HEK293T (cell line): ENCODE measurements at regions not wholly inside any gene's neighbourhood (a gene's known extent, or its start where the extent isn't known, plus 50 kb on each side); places are given as distances from the start of the nearest gene placed in this dataset.

ENCODE experiments used
- ARNT ChIP-seq: fragments of 450-650 bp; IDR thresholded peaks from 2 replicates; pipeline ENCODE4 v1.6.1; 2017; ENCODE audit warnings: mild to moderate bottlenecking
- BHLHE40 ChIP-seq: fragments of 450-650 bp; IDR thresholded peaks from 2 replicates; pipeline ENCODE4 v1.6.1; 2016; ENCODE audit warnings: mild to moderate bottlenecking, moderate library complexity, borderline replicate concordance
- CTBP1 ChIP-seq: fragments of 450-650 bp; IDR thresholded peaks from 2 replicates; pipeline ENCODE4 v1.6.1; 2016; ENCODE audit warnings: borderline replicate concordance
- ELF4 ChIP-seq: fragments of 450-650 bp; IDR thresholded peaks from 2 replicates; pipeline ENCODE4 v1.6.1; 2017; ENCODE audit warnings: antibody characterized with exemption
- FOXK2 ChIP-seq: fragments of 450-650 bp; IDR thresholded peaks from 2 replicates; pipeline ENCODE4 v1.6.1; 2016; ENCODE audit warnings: mild to moderate bottlenecking
- HDGF ChIP-seq: fragments of 450-650 bp; IDR thresholded peaks from 2 replicates; pipeline ENCODE4 v1.6.1; 2017; ENCODE audit warnings: antibody characterized with exemption, borderline replicate concordance
- L3MBTL2 ChIP-seq: fragments of 450-650 bp; conservative IDR thresholded peaks from 2 replicates; pipeline ENCODE4 v1.6.1; 2016; ENCODE audit warnings: mild to moderate bottlenecking
- LEF1 ChIP-seq: fragments of 450-650 bp; IDR thresholded peaks from 2 replicates; pipeline ENCODE4 v1.6.1; 2017; ENCODE audit warnings: mild to moderate bottlenecking, borderline replicate concordance
- NFRKB ChIP-seq: fragments of 450-650 bp; IDR thresholded peaks from 2 replicates; pipeline ENCODE4 v1.6.1; 2016; ENCODE audit warnings: mild to moderate bottlenecking, moderate library complexity
- SP1 ChIP-seq: fragments of 450-650 bp; IDR thresholded peaks from 2 replicates; pipeline ENCODE4 v1.6.1; 2017
- SUZ12 ChIP-seq: fragments of 450-650 bp; IDR thresholded peaks from 2 replicates; pipeline ENCODE4 v1.6.1; 2016; ENCODE audit warnings: mild to moderate bottlenecking
- TARDBP ChIP-seq: fragments of 450-650 bp; IDR thresholded peaks from 2 replicates; pipeline ENCODE4 v1.6.1; 2016
- ZNF384 ChIP-seq: fragments of 450-650 bp; IDR thresholded peaks from 2 replicates; pipeline ENCODE4 v1.6.1; 2016
- TF ChIP-seq, protein P1 (sequence below): fragments of 450-650 bp; IDR thresholded peaks from 2 replicates; pipeline ENCODE4 v1.6.1; 2016

DNA sequence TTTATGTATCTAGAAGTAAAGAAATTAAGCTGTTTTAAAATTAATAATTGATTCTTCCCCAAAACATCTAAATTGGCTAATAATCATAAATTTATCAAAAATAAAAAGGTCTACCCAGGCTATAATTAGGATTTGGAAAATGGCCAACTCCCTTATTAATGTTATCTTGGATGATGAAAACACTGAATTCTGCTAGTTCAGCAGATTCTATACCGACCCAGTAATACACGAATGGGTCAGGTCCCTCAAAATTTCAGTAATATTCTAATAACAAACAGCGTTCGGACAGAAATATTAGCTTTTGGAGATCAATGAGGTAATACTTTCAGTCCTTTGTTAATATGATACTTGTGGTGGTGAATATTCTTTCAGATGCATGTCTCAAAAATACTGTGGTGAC, 360.7 kb upstream of the MGMT start:
- TF ChIP-seq ARNT (no peak), ZNF384 (no peak), ELF4 (no peak), BHLHE40 (no peak), NFRKB (no peak), FOXK2 (no peak), SP1 (no peak), TARDBP (no peak), HDGF (no peak), LEF1 (no peak), SUZ12 (no peak), CTBP1 (no peak), L3MBTL2 (no peak)
- TF ChIP-seq, protein P1, sequence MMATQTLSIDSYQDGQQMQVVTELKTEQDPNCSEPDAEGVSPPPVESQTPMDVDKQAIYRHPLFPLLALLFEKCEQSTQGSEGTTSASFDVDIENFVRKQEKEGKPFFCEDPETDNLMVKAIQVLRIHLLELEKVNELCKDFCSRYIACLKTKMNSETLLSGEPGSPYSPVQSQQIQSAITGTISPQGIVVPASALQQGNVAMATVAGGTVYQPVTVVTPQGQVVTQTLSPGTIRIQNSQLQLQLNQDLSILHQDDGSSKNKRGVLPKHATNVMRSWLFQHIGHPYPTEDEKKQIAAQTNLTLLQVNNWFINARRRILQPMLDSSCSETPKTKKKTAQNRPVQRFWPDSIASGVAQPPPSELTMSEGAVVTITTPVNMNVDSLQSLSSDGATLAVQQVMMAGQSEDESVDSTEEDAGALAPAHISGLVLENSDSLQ = no peak
